Colonic mucosa (tissue), 4 donors: ENCODE measurements at regions not wholly inside any gene's neighbourhood (a gene's known extent, or its start where the extent isn't known, plus 50 kb on each side); places are given as distances from the start of the nearest gene placed in this dataset.

Experiments used
- DNase-seq: peaks from one replicate; pipeline ENCODE4 v3.0.0-alpha.2; 2020
- H3K27ac ChIP-seq: fragments of 200-600 bp; one replicate; pipeline ENCODE4 v1.8.0; 2021
- H3K27me3 ChIP-seq: fragments of 200-600 bp; one replicate; pipeline ENCODE4 v1.8.0; 2021
- H3K36me3 ChIP-seq: fragments of 200-600 bp; one replicate; pipeline ENCODE4 v1.8.0; 2021
- H3K4me1 ChIP-seq: fragments of 200-600 bp; one replicate; pipeline ENCODE4 v1.8.0; 2021; ENCODE audit warnings: mild to moderate bottlenecking
- H3K4me3 ChIP-seq: fragments of 200-600 bp; one replicate; pipeline ENCODE4 v1.8.0; 2021
- H3K9ac ChIP-seq, 2 donors: one replicate each; pipeline ENCODE4 v1.7.0; 2013; ENCODE audit warnings: control low read depth in 2 of 2, low read depth in 2 of 2, low read length in 2 of 2
- H3K9me3 ChIP-seq: fragments of 200-600 bp; one replicate; pipeline ENCODE4 v1.8.0; 2021
- CTCF ChIP-seq: fragments of 200-600 bp; IDR thresholded peaks from one replicate; pipeline ENCODE4 v1.8.0; 2022; ENCODE audit warnings: antibody characterized with exemption, mild to moderate bottlenecking
- intact Hi-C: fragments of 100-400 bp; cut with DNase I; formaldehyde crosslinking; loops from one replicate; pipeline ENCODE4 v1.14.1; 2022
- donor health status: healthy.
- donor health status: DM: no; HTN: no; CAD: no.
- donor health status: DM: no; HTN: no; CAD: no.

DNA sequence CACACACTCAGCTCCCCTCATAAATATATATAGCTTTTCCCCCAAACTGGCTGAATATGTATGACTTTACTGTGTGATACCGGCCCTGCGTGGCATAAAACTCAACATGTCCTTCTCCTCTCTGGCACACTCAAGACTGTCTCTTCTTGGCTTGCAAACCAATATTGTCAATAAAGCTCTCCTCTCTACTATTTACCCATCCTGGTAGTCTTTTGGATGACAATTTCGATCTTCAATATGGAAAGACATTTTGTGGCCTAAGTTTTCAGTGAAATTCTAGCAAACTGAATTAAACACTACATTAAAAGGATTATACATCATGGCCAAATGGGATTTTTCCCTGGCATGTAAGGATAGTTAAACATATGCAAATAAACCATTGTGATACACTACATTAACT, 1255.9 kb downstream of the JRKL start:
- no peak for DNase-seq
- Histone ChIP-seq H3K9ac (no peak overlapping the region), H3K4me3 (no peak overlapping the region), H3K27me3 (no peaks in the 10 kb centered on the region), H3K9me3 (no peaks in the 10 kb centered on the region), H3K27ac (no peak overlapping the region), H3K4me1 (no peaks in the 10 kb centered on the region), H3K36me3 (no peaks in the 10 kb centered on the region)
- TF ChIP-seq CTCF, result no peak
- intact Hi-C loops, result no loop called here

- no peaks in the 10 kb centered on the region for H3K9me3 ChIP-seq
- H3K4me3 ChIP-seq, result no peak overlapping the region
- no peak for TF ChIP-seq CTCF
- no peaks in the 10 kb centered on the region for H3K27me3 ChIP-seq
- no peak overlapping the region for H3K9ac ChIP-seq
- H3K4me1 ChIP-seq, result no peaks in the 10 kb centered on the region
- DNase-seq, result no peak
- H3K36me3 ChIP-seq, result no peaks in the 10 kb centered on the region
- intact Hi-C loops, result no loop called here
- H3K27ac ChIP-seq, result no peak overlapping the region
These were observed 1266.5 kb downstream of the JRKL start for GRCh38 chr11:97656356-97656755.

GRCh38 chr11:97657852-97658251, 1268.0 kb downstream of the JRKL start:
- Histone ChIP-seq H3K27ac (no peak overlapping the region), H3K4me3 (no peak overlapping the region)
- no peak for DNase-seq

DNA sequence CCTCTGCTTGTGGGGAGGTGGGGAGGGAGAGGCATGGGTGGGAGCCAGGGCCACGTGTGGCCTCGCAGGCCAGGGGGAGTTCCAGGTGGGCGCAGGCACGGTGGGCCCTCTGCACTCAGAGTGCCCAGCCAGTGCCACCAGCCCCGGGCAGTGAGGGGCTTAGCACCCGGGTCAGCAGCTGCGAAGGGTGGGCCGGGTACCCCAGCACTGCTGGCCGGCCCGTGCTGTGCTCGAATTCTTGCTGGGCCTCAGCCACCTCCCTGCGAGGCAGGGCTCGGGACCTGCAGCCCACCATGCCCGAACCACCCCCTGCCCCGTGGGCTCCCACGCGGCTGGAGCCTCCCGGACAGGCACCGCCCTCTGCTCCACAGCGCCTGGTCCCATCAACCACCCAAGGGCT, 1277.2 kb downstream of the JRKL start:
- no peaks in the 10 kb centered on the region for H3K9me3 ChIP-seq
- no peak for DNase-seq
- no peaks in the 10 kb centered on the region for H3K4me1 ChIP-seq
- TF ChIP-seq CTCF, result no peak
- no peaks in the 10 kb centered on the region for H3K36me3 ChIP-seq
- intact Hi-C loops, result no loop called here
- H3K9ac ChIP-seq, result no peak overlapping the region
- H3K27me3 ChIP-seq, result no peaks in the 10 kb centered on the region
- no peak overlapping the region for H3K27ac ChIP-seq
- H3K4me3 ChIP-seq, result no peak overlapping the region

More at GRCh38 chr11:97657852-97658251, 1268.0 kb downstream of the JRKL start:
- TF ChIP-seq CTCF, result no peak
- no peaks in the 10 kb centered on the region for H3K27me3 ChIP-seq
- H3K9ac ChIP-seq, result no peak overlapping the region
- intact Hi-C loops, result no loop called here
- H3K4me1 ChIP-seq, result no peaks in the 10 kb centered on the region
- H3K9me3 ChIP-seq, result no peaks in the 10 kb centered on the region
- H3K36me3 ChIP-seq, result no peaks in the 10 kb centered on the region

GRCh38 chr11:97683733-97684132, 1293.9 kb downstream of the JRKL start:
- no peak overlapping the region for H3K27ac ChIP-seq
- no peak overlapping the region for H3K4me3 ChIP-seq
- H3K9me3 ChIP-seq, result no peaks in the 10 kb centered on the region
- TF ChIP-seq CTCF, result no peak
- no peaks in the 10 kb centered on the region for H3K27me3 ChIP-seq
- DNase-seq, result no peak
- H3K4me1 ChIP-seq, result no peaks in the 10 kb centered on the region
- intact Hi-C loops, result no loop called here
- H3K9ac ChIP-seq, result no peak overlapping the region
- H3K36me3 ChIP-seq, result no peaks in the 10 kb centered on the region
